ENCODE measurements at regions not wholly inside any gene's neighbourhood (a gene's known extent, or its start where the extent isn't known, plus 50 kb on each side); places are given as distances from the start of the nearest gene placed in this dataset.

GRCh38 chr5:173434270-173434669 is 106.1 kb upstream of the STC2 start:
- Histone ChIP-seq H3K27ac (ENCODE audit: insufficient read depth, low read length) (no peak overlapping the region), H3K23ac (ENCODE audit: low read depth, low read length) (no peak overlapping the region), H3K4ac (ENCODE audit: low read depth, low read length) (no peak overlapping the region), H4K8ac (ENCODE audit: low read depth in 2 of 2, low read length in 2 of 2) (no peak overlapping the region), H2BK20ac (ENCODE audit: low read depth, low read length) (no peak overlapping the region), H3K27me3 (ENCODE audit: control insufficient read depth, insufficient read depth, low read length) (no peaks in the 10 kb centered on the region), H3K9ac (ENCODE audit: low read depth, low read length) (no peak overlapping the region), H3K9me1 (ENCODE audit: insufficient read depth, low read length) (peaks cover 8% of the 10 kb centered on the region; the same call in 1 of the 2 replicates), H3K4me3 (ENCODE audit: insufficient read depth, low read depth, low read length) (no peak overlapping the region), H3K56ac (ENCODE audit: extremely low read depth, insufficient read depth, low read length) (no peak overlapping the region), H4K91ac (ENCODE audit: insufficient read depth, low read depth, low read length) (no peak overlapping the region), H4K20me1 (ENCODE audit: insufficient read depth, low read length) (no peaks in the 10 kb centered on the region), H3K9me3 (ENCODE audit: control insufficient read depth, insufficient read depth, low read length) (no peaks in the 10 kb centered on the region), H2BK15ac (ENCODE audit: low read depth, low read length) (no peak overlapping the region), H2AFZ (replicated peaks; ENCODE audit: low read length, poor library complexity) (no peak overlapping the region), H3K14ac (replicated peaks; ENCODE audit: low read depth, low read length) (no peak overlapping the region), H3K4me2 (ENCODE audit: low read depth, low read length) (no peak overlapping the region), H3K79me1 (ENCODE audit: low read depth in 1 of 2, low read length in 2 of 2) (no peaks in the 10 kb centered on the region), H3K36me3 (ENCODE audit: control insufficient read depth, insufficient read depth, low read length) (no peaks in the 10 kb centered on the region), H2AK5ac (ENCODE audit: low read depth, low read length) (no peak overlapping the region), H3K18ac (ENCODE audit: low read depth, low read length) (no peak overlapping the region), H4K5ac (ENCODE audit: low read depth, low read length) (no peak overlapping the region), H2AK9ac (replicated peaks; ENCODE audit: low read depth, low read length, poor library complexity) (no peak overlapping the region), H2BK120ac (ENCODE audit: low read depth, low read length) (no peak overlapping the region), H3K4me1 (ENCODE audit: control insufficient read depth, insufficient read depth, low read length) (peaks cover 4% of the 10 kb centered on the region), H2BK5ac (ENCODE audit: low read depth, low read length, poor library complexity, severe bottlenecking) (no peak overlapping the region)
- in situ Hi-C loops (cut with MboI; ENCODE audit: low sequenced_read_pairs): no loop called here
- DNase-seq (no peak), ATAC-seq (ENCODE audit: low read depth) (no peak)
- WGBS, 2 experiments (ENCODE audit: extremely low coverage in 2 of 2, insufficient read length in 1 of 2): no CpG with 5 or more reads among the region's 5 CpGs
- ChIA-PET POLR2A (ENCODE audit: unreplicated experiment) (no interaction called here), CTCF (no interaction called here)
- BruUV-seq (replicated peaks): no TSS peak
- dilution Hi-C loops (cut with HindIII; ENCODE audit: low sequenced_read_pairs, unreplicated experiment): no loop called here
- TF ChIP-seq CHD1 (IDR thresholded peaks at IDR 0.05; ENCODE audit: low read depth, low read length): no peak
- no peak for TF ChIP-seq MAFK (IDR thresholded peaks at IDR 0.05; ENCODE audit: low read depth, low read length)
- TF ChIP-seq BHLHE40 (IDR thresholded peaks at IDR 0.05; ENCODE audit: low read depth, low read length): no peak
- no peak for TF ChIP-seq NFE2L2 (IDR thresholded peaks at IDR 0.05; ENCODE audit: low read depth, low read length)
- no peak for TF ChIP-seq MXI1 (IDR thresholded peaks at IDR 0.05; ENCODE audit: borderline replicate concordance, low read depth, low read length)
- no peak for TF ChIP-seq RCOR1 (IDR thresholded peaks at IDR 0.05; ENCODE audit: insufficient replicate concordance, low read length)
- TF ChIP-seq USF2 (IDR thresholded peaks at IDR 0.05; ENCODE audit: low read depth, low read length): no peak
- intact Hi-C loops (cut with micrococcal nuclease): no loop called here
